HEK293T (cell line): ENCODE measurements at regions not wholly inside any gene's neighbourhood (a gene's known extent, or its start where the extent isn't known, plus 50 kb on each side); places are given as distances from the start of the nearest gene placed in this dataset.

Source experiments
- ARNT ChIP-seq: fragments of 450-650 bp; IDR thresholded peaks from 2 replicates; pipeline ENCODE4 v1.6.1; 2017; ENCODE audit warnings: mild to moderate bottlenecking
- ELF4 ChIP-seq: fragments of 450-650 bp; IDR thresholded peaks from 2 replicates; pipeline ENCODE4 v1.6.1; 2017; ENCODE audit warnings: antibody characterized with exemption

- no peak for TF ChIP-seq ELF4
- TF ChIP-seq ARNT, result no peak
These were observed 408.4 kb downstream of the SH2D4B start for GRCh38 chr10:80946073-80946472.
